HepG2 (cell line): ENCODE measurements at regions not wholly inside any gene's neighbourhood (a gene's known extent, or its start where the extent isn't known, plus 50 kb on each side); places are given as distances from the start of the nearest gene placed in this dataset.

Experiments used
- ATF7 ChIP-seq, 2 experiments: fragments of 450-650 bp in 1 of 2; sonication (generic) in 1 of 2; formaldehyde crosslinking in 1 of 2; IDR thresholded peaks; 2 replicates each; pipeline versions ENCODE4 v1.4.0 to v1.6.1; 2016 to 2020; ENCODE audit warnings: antibody characterized with exemption in 1 of 2, mild to moderate bottlenecking in 1 of 2, missing genetic modification reagents in 1 of 2
- HDAC1 ChIP-seq: sonication (generic); formaldehyde crosslinking; IDR thresholded peaks from 2 replicates; pipeline ENCODE4 v1.5.1; 2020; ENCODE audit warnings: mild to moderate bottlenecking, missing genetic modification reagents
- HNF1A ChIP-seq, 2 experiments: sonication (generic) in 1 of 2; formaldehyde crosslinking in 1 of 2; IDR thresholded peaks; 2 replicates each; pipeline versions ENCODE4 v1.4.0 to v1.6.1; 2016 to 2020; ENCODE audit warnings: borderline replicate concordance in 1 of 2, low read depth in 1 of 2, mild to moderate bottlenecking in 1 of 2, missing genetic modification reagents in 1 of 2
- MNT ChIP-seq: fragments of 450-650 bp; IDR thresholded peaks from 2 replicates; pipeline ENCODE4 v1.6.1; 2016
- PAWR ChIP-seq: sonication (generic); formaldehyde crosslinking; IDR thresholded peaks from 2 replicates; pipeline ENCODE4 v1.4.0; 2020; ENCODE audit warnings: missing genetic modification reagents, mild to moderate bottlenecking, borderline replicate concordance
- POGK ChIP-seq: sonication (generic); formaldehyde crosslinking; conservative IDR thresholded peaks from 2 replicates; pipeline ENCODE4 v1.8.0; 2022; ENCODE audit warnings: mild to moderate bottlenecking, moderate library complexity, missing genetic modification reagents
- PPARG ChIP-seq: conservative IDR thresholded peaks from 2 replicates; pipeline ENCODE4 v1.6.1; 2016; ENCODE audit warnings: missing biosample characterization, missing genetic modification reagents
- SMAD9 ChIP-seq: sonication (generic); formaldehyde crosslinking; IDR thresholded peaks from 2 replicates; pipeline ENCODE4 v1.5.1; 2020; ENCODE audit warnings: mild to moderate bottlenecking, missing genetic modification reagents
- SSRP1 ChIP-seq: IDR thresholded peaks from 2 replicates; pipeline ENCODE4 v1.6.1; 2016; ENCODE audit warnings: control low read depth
- ZNF205 ChIP-seq: IDR thresholded peaks from 2 replicates; pipeline ENCODE4 v1.6.1; 2018; ENCODE audit warnings: missing biosample characterization, missing genetic modification reagents
- ZNF318 ChIP-seq: sonication (generic); formaldehyde crosslinking; IDR thresholded peaks from 2 replicates; pipeline ENCODE4 v1.4.0; 2020; ENCODE audit warnings: mild to moderate bottlenecking, missing genetic modification reagents
- ZNF644 ChIP-seq: IDR thresholded peaks from 2 replicates; pipeline ENCODE4 v1.6.1; 2016; ENCODE audit warnings: low read depth
- ZNF713 ChIP-seq: sonication (generic); formaldehyde crosslinking; IDR thresholded peaks from 2 replicates; pipeline ENCODE4 v1.4.0; 2020; ENCODE audit warnings: mild to moderate bottlenecking, missing genetic modification reagents
- ZNF768 ChIP-seq: sonication (generic); formaldehyde crosslinking; IDR thresholded peaks from 2 replicates; pipeline ENCODE4 v1.4.0; 2020; ENCODE audit warnings: missing genetic modification reagents

- TF ChIP-seq ZNF318 = no peak
- no peak for TF ChIP-seq POGK (CRISPR knock-in tag)
- peak; percentile 58; the same call in 1 of the 2 replicates for TF ChIP-seq ZNF644 (CRISPR knock-in tag)
- no peak for TF ChIP-seq SSRP1 (CRISPR knock-in tag)
- no peak for TF ChIP-seq ATF7 (IDR thresholded peaks at IDR 0.05)
- TF ChIP-seq ATF7 (CRISPR knock-in tag; IDR thresholded peaks at IDR 0.05) = no peak
- TF ChIP-seq SMAD9 (CRISPR knock-in tag) = no peak
- TF ChIP-seq PPARG (CRISPR knock-in tag) = 0 out of 2 replicates have a peak, but pooled peaks have one; percentile 48
- no peak; the same call in 1 of the 2 replicates for TF ChIP-seq HNF1A (IDR thresholded peaks at IDR 0.05; ENCODE audit: low read depth)
- no peak for TF ChIP-seq HNF1A (CRISPR knock-in tag; IDR thresholded peaks at IDR 0.05; ENCODE audit: borderline replicate concordance)
- TF ChIP-seq ZNF768 = no peak
- no peak for TF ChIP-seq PAWR (CRISPR knock-in tag)
- no peak for TF ChIP-seq ZNF713 (CRISPR knock-in tag)
- TF ChIP-seq ZNF205 (CRISPR knock-in tag) = no peak
- TF ChIP-seq MNT = no peak
- no peak for TF ChIP-seq HDAC1 (CRISPR knock-in tag)
These were observed 51.0 kb upstream of the RCBTB2 start (continued) for GRCh38 chr13:48583859-48584311.
